Neuronal stem cell (in vitro differentiated cells): ENCODE measurements at regions not wholly inside any gene's neighbourhood (a gene's known extent, or its start where the extent isn't known, plus 50 kb on each side); places are given as distances from the start of the nearest gene placed in this dataset.

ENCODE experiments used
- DNase-seq: peaks from one replicate; pipeline ENCODE4 v3.0.0-alpha.2; 2013; ENCODE audit warnings: low spot score
- H2AFZ ChIP-seq: one replicate; pipeline ENCODE4 v1.6.1; 2013; ENCODE audit warnings: mild to moderate bottlenecking, low read length, inconsistent platforms
- H2AK5ac ChIP-seq: 2 replicates; pipeline ENCODE4 v1.6.1; 2013; ENCODE audit warnings: low read depth, mild to moderate bottlenecking, inconsistent platforms, low read length, moderate library complexity, mixed read lengths
- H2BK120ac ChIP-seq: 2 replicates; pipeline ENCODE4 v1.6.1; 2013; ENCODE audit warnings: low read depth, mild to moderate bottlenecking, inconsistent platforms, low read length, moderate library complexity, mixed read lengths
- H2BK12ac ChIP-seq: one replicate; pipeline ENCODE4 v1.6.1; 2013; ENCODE audit warnings: low read length, inconsistent platforms
- H2BK15ac ChIP-seq: 2 replicates; pipeline ENCODE4 v1.6.1; 2013; ENCODE audit warnings: mild to moderate bottlenecking, low read length, inconsistent platforms, mixed read lengths
- H2BK5ac ChIP-seq: one replicate; pipeline ENCODE4 v1.6.1; 2013; ENCODE audit warnings: inconsistent platforms, mild to moderate bottlenecking, low read length, moderate library complexity
- H3K14ac ChIP-seq: one replicate; pipeline ENCODE4 v1.6.1; 2013; ENCODE audit warnings: low read length, inconsistent platforms
- H3K18ac ChIP-seq: 2 replicates; pipeline ENCODE4 v1.6.1; 2013; ENCODE audit warnings: low read length, inconsistent platforms
- H3K23ac ChIP-seq: 2 replicates; pipeline ENCODE4 v1.6.1; 2013; ENCODE audit warnings: low read depth, mild to moderate bottlenecking, mixed read lengths, low read length, inconsistent platforms; ENCODE audit not compliant: poor library complexity
- H3K27ac ChIP-seq: replicated peaks from 3 replicates; pipeline ENCODE4 v1.5.1; 2013; ENCODE audit warnings: low read length, inconsistent platforms
- H3K27me3 ChIP-seq, 3 experiments: 2 replicates each; pipeline ENCODE4 v1.6.1; 2013; ENCODE audit warnings: low read length in 3 of 3, mild to moderate bottlenecking in 2 of 3, inconsistent platforms in 1 of 3, low read depth in 1 of 3, mixed read lengths in 1 of 3, moderate library complexity in 1 of 3; ENCODE audit not compliant: control insufficient read depth in 3 of 3, insufficient read depth in 3 of 3
- H3K36me3 ChIP-seq, 2 donors: replicated peaks in 1 of 2; 2 replicates each; pipeline ENCODE4 v1.6.1; 2013; ENCODE audit warnings: low read length in 2 of 2; ENCODE audit not compliant: control insufficient read depth in 2 of 2, insufficient read depth in 2 of 2
- H3K4ac ChIP-seq: 2 replicates; pipeline ENCODE4 v1.6.1; 2013; ENCODE audit warnings: inconsistent platforms, mild to moderate bottlenecking, low read length, moderate library complexity
- H3K4me1 ChIP-seq, 2 donors: 1 replicate in 1 of 2; 2 replicates in 1 of 2; pipeline ENCODE4 v1.6.1; 2013; ENCODE audit warnings: low read length in 2 of 2, low read depth in 1 of 2; ENCODE audit not compliant: control insufficient read depth in 2 of 2, insufficient read depth in 1 of 2
- H3K4me2 ChIP-seq: one replicate; pipeline ENCODE4 v1.6.1; 2013; ENCODE audit warnings: mild to moderate bottlenecking, low read length, inconsistent platforms; ENCODE audit not compliant: insufficient read depth, poor library complexity, severe bottlenecking
- H3K4me3 ChIP-seq, 2 donors: 2 replicates each; pipeline ENCODE4 v1.5.1; 2013; ENCODE audit warnings: low read length in 2 of 2, mild to moderate bottlenecking in 2 of 2, inconsistent platforms in 1 of 2, moderate library complexity in 1 of 2
- H3K79me1 ChIP-seq: one replicate; pipeline ENCODE4 v1.6.1; 2013; ENCODE audit warnings: low read depth, mild to moderate bottlenecking, inconsistent platforms, low read length, moderate library complexity
- H3K9ac ChIP-seq: one replicate; pipeline ENCODE4 v1.6.1; 2013; ENCODE audit warnings: mild to moderate bottlenecking, low read depth, low read length, inconsistent platforms; ENCODE audit not compliant: poor library complexity
- H3K9me3 ChIP-seq, 2 donors: replicated peaks in 1 of 2; 2 replicates each; pipeline versions ENCODE3 to v1.6.1; 2013; ENCODE audit warnings: low read length in 2 of 2, mild to moderate bottlenecking in 2 of 2, inconsistent platforms in 1 of 2, low read depth in 1 of 2, mixed read lengths in 1 of 2, moderate library complexity in 1 of 2; ENCODE audit not compliant: control insufficient read depth in 2 of 2, insufficient read depth in 1 of 2
- H4K8ac ChIP-seq: one replicate; pipeline ENCODE4 v1.6.1; 2013; ENCODE audit warnings: low read depth, mild to moderate bottlenecking, inconsistent platforms, low read length, moderate library complexity
- H4K91ac ChIP-seq: one replicate; pipeline ENCODE4 v1.6.1; 2013; ENCODE audit warnings: low read length, low read depth, mild to moderate bottlenecking, inconsistent platforms; ENCODE audit not compliant: poor library complexity
- WGBS, 2 donors: extraction: QIAGEN DNeasy Blood & Tissue Kit; methylation state at CpG; one replicate each; pipeline ENCODE4 v1.1.7; 2013; ENCODE audit warnings: missing lambda C conversion rate in 2 of 2, mixed read lengths in 1 of 2; ENCODE audit not compliant: insufficient read length in 2 of 2, insufficient replicate concordance in 1 of 2; ENCODE audit errors: extremely low coverage in 2 of 2; 5-methylcytosine and 5-hydroxymethylcytosine counted together

- Histone ChIP-seq H3K79me1 (no peaks in the 10 kb centered on the region), H3K14ac (no peak overlapping the region), H3K4me1 (peaks cover 4 to 11% of the 10 kb centered on the region in 2 donors), H3K27ac (no peak overlapping the region), H4K91ac (no peak overlapping the region), H3K9ac (no peak overlapping the region), H2BK15ac (no peak overlapping the region), H3K36me3 (no peaks in the 10 kb centered on the region), H2BK5ac (no peak overlapping the region), H3K4ac (no peak overlapping the region), H3K9me3 (no peaks in the 10 kb centered on the region), H4K8ac (no peak overlapping the region), H2AFZ (no peak overlapping the region), H3K27me3 (no peaks in the 10 kb centered on the region), H2AK5ac (no peak overlapping the region), H3K4me3 (no peak overlapping the region), H3K23ac (no peak overlapping the region), H2BK12ac (no peak overlapping the region), H3K18ac (no peak overlapping the region), H3K4me2 (no peak overlapping the region), H2BK120ac (no peak overlapping the region)
- no CpG with 5 or more reads among the region's 6 CpGs for WGBS, 2 donors
- no peak for DNase-seq
Observed at GRCh38 chr5:82388181-82388580, 110.0 kb upstream of the RPS23 start.

GRCh38 chr5:82387819-82388166, 109.6 kb upstream of the RPS23 start:
- H3K18ac ChIP-seq: no peak overlapping the region
- no peak overlapping the region for H2BK5ac ChIP-seq
- no peaks in the 10 kb centered on the region for H3K27me3 ChIP-seq
- H3K14ac ChIP-seq: no peak overlapping the region
- H2BK15ac ChIP-seq: no peak overlapping the region
- no peak overlapping the region for H2BK120ac ChIP-seq
- no peak overlapping the region for H2AFZ ChIP-seq
- peaks cover 4 to 11% of the 10 kb centered on the region in 2 donors for H3K4me1 ChIP-seq
- H3K36me3 ChIP-seq: no peaks in the 10 kb centered on the region
- no peak overlapping the region for H3K4ac ChIP-seq
- H4K91ac ChIP-seq: no peak overlapping the region
- H3K23ac ChIP-seq: no peak overlapping the region
- no peak overlapping the region for H3K4me3 ChIP-seq
- no peaks in the 10 kb centered on the region for H3K79me1 ChIP-seq
- no peak overlapping the region for H2AK5ac ChIP-seq
- no peak for DNase-seq
- no CpG with 5 or more reads among the region's 5 CpGs for WGBS, 2 donors
- H3K4me2 ChIP-seq: no peak overlapping the region
- H4K8ac ChIP-seq: no peak overlapping the region
- no peak overlapping the region for H3K9ac ChIP-seq
- no peaks in the 10 kb centered on the region for H3K9me3 ChIP-seq
- H2BK12ac ChIP-seq: no peak overlapping the region
- H3K27ac ChIP-seq: no peak overlapping the region

GRCh38 chr5:82387001-82387818, 109.1 kb upstream of the RPS23 start:
- Histone ChIP-seq H3K4ac (no peak overlapping the region), H3K14ac (no peak overlapping the region), H3K9me3 (no peaks in the 10 kb centered on the region), H3K18ac (no peak overlapping the region), H2BK15ac (no peak overlapping the region), H2AK5ac (no peak overlapping the region), H3K23ac (no peak overlapping the region), H3K9ac (no peak overlapping the region), H2AFZ (no peak overlapping the region), H3K27me3 (no peaks in the 10 kb centered on the region), H3K4me1 (peaks cover 4 to 11% of the 10 kb centered on the region in 2 donors), H3K4me3 (no peak overlapping the region), H2BK12ac (no peak overlapping the region), H4K8ac (no peak overlapping the region), H3K4me2 (no peak overlapping the region), H3K79me1 (no peaks in the 10 kb centered on the region), H3K27ac (no peak overlapping the region), H4K91ac (no peak overlapping the region), H2BK5ac (no peak overlapping the region), H3K36me3 (no peaks in the 10 kb centered on the region), H2BK120ac (no peak overlapping the region)
- WGBS, 2 donors: no CpG with 5 or more reads among the region's 8 CpGs
- no peak for DNase-seq

- H2AK5ac ChIP-seq: no peak overlapping the region
- no peaks in the 10 kb centered on the region for H3K36me3 ChIP-seq
- no CpG with 5 or more reads among the region's 2 CpGs for WGBS, 2 donors
- H3K27ac ChIP-seq: no peak overlapping the region
- no peak overlapping the region for H3K18ac ChIP-seq
- no peak overlapping the region for H3K23ac ChIP-seq
- no peak overlapping the region for H2BK5ac ChIP-seq
- no peak overlapping the region for H3K4me3 ChIP-seq
- H2AFZ ChIP-seq: no peak overlapping the region
- H2BK12ac ChIP-seq: no peak overlapping the region
- H4K8ac ChIP-seq: no peak overlapping the region
- no peaks in the 10 kb centered on the region for H3K79me1 ChIP-seq
- no peak overlapping the region for H2BK15ac ChIP-seq
- DNase-seq: no peak
- H3K9ac ChIP-seq: no peak overlapping the region
- H4K91ac ChIP-seq: no peak overlapping the region
- no peaks in the 10 kb centered on the region for H3K27me3 ChIP-seq
- no peak overlapping the region for H3K4me2 ChIP-seq
- no peaks in the 10 kb centered on the region for H3K9me3 ChIP-seq
- H3K4me1 ChIP-seq: peaks cover 4 to 11% of the 10 kb centered on the region in 2 donors
- H3K14ac ChIP-seq: no peak overlapping the region
- no peak overlapping the region for H3K4ac ChIP-seq
- no peak overlapping the region for H2BK120ac ChIP-seq
Observed at GRCh38 chr5:82386576-82386975, 108.4 kb upstream of the RPS23 start.
